Endodermal cell (in vitro differentiated cells): ENCODE measurements at regions not wholly inside any gene's neighbourhood (a gene's known extent, or its start where the extent isn't known, plus 50 kb on each side); places are given as distances from the start of the nearest gene placed in this dataset.

Experiments used
- DNase-seq: peaks from one replicate; pipeline ENCODE4 v3.0.0-alpha.2; 2017
- H3K27ac ChIP-seq: 2 replicates; pipeline ENCODE4 v1.5.1; 2013; ENCODE audit warnings: mild to moderate bottlenecking, low read depth, low read length, moderate library complexity
- H3K27me3 ChIP-seq: 2 replicates; pipeline ENCODE4 v1.6.1; 2013; ENCODE audit warnings: mild to moderate bottlenecking, low read length, moderate library complexity; ENCODE audit not compliant: insufficient read depth, control insufficient read depth, poor library complexity, severe bottlenecking
- H3K36me3 ChIP-seq: 2 replicates; pipeline ENCODE4 v1.7.0; 2013; ENCODE audit warnings: mild to moderate bottlenecking, low read length, moderate library complexity; ENCODE audit not compliant: control insufficient read depth, insufficient read depth
- H3K4me1 ChIP-seq: one replicate; pipeline ENCODE4 v1.7.0; 2013; ENCODE audit warnings: low read length; ENCODE audit not compliant: control insufficient read depth, insufficient read depth
- H3K4me3 ChIP-seq: 2 replicates; pipeline ENCODE4 v1.5.1; 2013; ENCODE audit warnings: mild to moderate bottlenecking, low read length, moderate library complexity
- H3K9ac ChIP-seq: 2 replicates; pipeline ENCODE4 v1.6.1; 2013; ENCODE audit warnings: mild to moderate bottlenecking, low read length, moderate library complexity; ENCODE audit not compliant: poor library complexity, severe bottlenecking; ENCODE audit errors: extremely low read depth
- H3K9me3 ChIP-seq: 2 replicates; pipeline ENCODE4 v1.6.1; 2013; ENCODE audit warnings: mild to moderate bottlenecking, low read length, moderate library complexity; ENCODE audit not compliant: control insufficient read depth
- H3K27ac Mint-ChIP-seq: 2 replicates; pipeline ENCODE4 v1.8.0; 2020; ENCODE audit warnings: mixed read lengths
- H3K27me3 Mint-ChIP-seq: 2 replicates; pipeline ENCODE4 v1.8.0; 2021; ENCODE audit warnings: mild to moderate bottlenecking, mixed read lengths; ENCODE audit not compliant: insufficient read depth
- H3K36me3 Mint-ChIP-seq: 2 replicates; pipeline ENCODE4 v1.8.0; 2020; ENCODE audit warnings: low read depth, mixed read lengths
- H3K4me1 Mint-ChIP-seq: 2 replicates; pipeline ENCODE4 v1.8.0; 2020; ENCODE audit warnings: mixed read lengths
- H3K4me3 Mint-ChIP-seq: 2 replicates; pipeline ENCODE4 v1.8.0; 2020; ENCODE audit warnings: mild to moderate bottlenecking, moderate library complexity, mixed read lengths
- H3K9me3 Mint-ChIP-seq: 2 replicates; pipeline ENCODE4 v1.8.0; 2020; ENCODE audit warnings: mild to moderate bottlenecking, mixed read lengths
- CTCF ChIP-seq: fragments of 200-600 bp; sonication (generic); conservative IDR thresholded peaks from 2 replicates; pipeline ENCODE4 v1.5.0; 2021; ENCODE audit warnings: antibody characterized with exemption, mild to moderate bottlenecking
- WGBS, 2 experiments: methylation state at CpG; one replicate each; pipeline versions ENCODE4 v1.1.5 to v1.1.7; 2013; ENCODE audit warnings: missing lambda C conversion rate in 2 of 2, mixed read lengths in 1 of 2; ENCODE audit not compliant: insufficient coverage in 1 of 2, insufficient read length in 1 of 2; 5-methylcytosine and 5-hydroxymethylcytosine counted together

GRCh38 chr3:18782191-18782590 is 357.1 kb upstream of the SATB1 start:
- H3K4me1 Mint-ChIP-seq, result peaks cover 2% of the 10 kb centered on the region
- no peaks in the 10 kb centered on the region for H3K36me3 Mint-ChIP-seq
- Histone ChIP-seq H3K27me3 (no peaks in the 10 kb centered on the region), H3K36me3 (no peaks in the 10 kb centered on the region), H3K27ac (no peak overlapping the region), H3K9ac (no peak overlapping the region), H3K9me3 (no peaks in the 10 kb centered on the region), H3K4me3 (no peak overlapping the region), H3K4me1 (no peaks in the 10 kb centered on the region)
- no peaks in the 10 kb centered on the region for H3K27me3 Mint-ChIP-seq
- H3K4me3 Mint-ChIP-seq, result no peak overlapping the region
- H3K9me3 Mint-ChIP-seq, result no peaks in the 10 kb centered on the region
- no peak for TF ChIP-seq CTCF
- no peak overlapping the region for H3K27ac Mint-ChIP-seq
- no peak for DNase-seq
- 92 to 100% methylated on average over 1 to 2 of the region's 2 CpGs for WGBS, 2 experiments

GRCh38 chr3:18780959-18781358 is 355.8 kb upstream of the SATB1 start:
- Histone ChIP-seq H3K4me3 (no peak overlapping the region), H3K9ac (no peak overlapping the region), H3K9me3 (no peaks in the 10 kb centered on the region), H3K27ac (no peak overlapping the region), H3K36me3 (no peaks in the 10 kb centered on the region), H3K27me3 (no peaks in the 10 kb centered on the region), H3K4me1 (no peaks in the 10 kb centered on the region)
- Mint-ChIP-seq H3K36me3 (no peaks in the 10 kb centered on the region), H3K4me3 (no peak overlapping the region), H3K9me3 (no peaks in the 10 kb centered on the region), H3K27ac (no peak overlapping the region), H3K4me1 (peaks cover 7% of the 10 kb centered on the region), H3K27me3 (no peaks in the 10 kb centered on the region)
- no peak for TF ChIP-seq CTCF
- 64% methylated on average over 3 of the region's 3 CpGs; no CpG with 5 or more reads in 1 of the 2 experiments for WGBS, 2 experiments
- DNase-seq, result no peak

- Histone ChIP-seq H3K27me3 (no peaks in the 10 kb centered on the region), H3K27ac (no peak overlapping the region), H3K9ac (no peak overlapping the region), H3K9me3 (no peaks in the 10 kb centered on the region), H3K4me3 (no peak overlapping the region), H3K4me1 (peaks cover 3% of the 10 kb centered on the region), H3K36me3 (no peaks in the 10 kb centered on the region)
- no peaks in the 10 kb centered on the region for H3K36me3 Mint-ChIP-seq
- H3K27ac Mint-ChIP-seq, result no peak overlapping the region
- peaks cover 15% of the 10 kb centered on the region for H3K4me1 Mint-ChIP-seq
- TF ChIP-seq CTCF, result no peak
- H3K27me3 Mint-ChIP-seq, result no peaks in the 10 kb centered on the region
- no peak overlapping the region for H3K4me3 Mint-ChIP-seq
- 94% methylated on average over 2 of the region's 2 CpGs; no CpG with 5 or more reads in 1 of the 2 experiments for WGBS, 2 experiments
- H3K9me3 Mint-ChIP-seq, result no peaks in the 10 kb centered on the region
- no peak for DNase-seq
These were observed 354.6 kb upstream of the SATB1 start for GRCh38 chr3:18779704-18780103.
